HepG2 (cell line): ENCODE measurements at regions not wholly inside any gene's neighbourhood (a gene's known extent, or its start where the extent isn't known, plus 50 kb on each side); places are given as distances from the start of the nearest gene placed in this dataset.

Experiments
- ATAC-seq: fragments of 200-7000 bp; cut with Tn5 transposase; 3 replicates; pipeline ENCODE4 v1.9.1; 2020; ENCODE audit warnings: mild to moderate bottlenecking, moderate library complexity
- BruUV-seq: library from RNA; stranded (reverse); fragments of 400-500 nt; replicated peaks from 2 replicates; lab custom pipeline; 2021; lab: Mats Ljungman, UMichigan
- CTCF ChIA-PET: fragments of 300-600 bp; formaldehyde crosslinking; extraction: SDS; loops from one replicate; lab custom pipeline; 2021; ENCODE audit warnings: low total read pairs, inconsistent platforms, low intra/inter-chr PET ratio; lab: Yijun Ruan, JAX
- POLR2A ChIA-PET: fragments of 350-600 bp; sonication (Branson Sonifier 250); formaldehyde crosslinking; loops from one replicate; lab custom pipeline; 2020; ENCODE audit warnings: antibody characterized with exemption, inconsistent platforms; lab: Yijun Ruan, JAX
- DNase-seq: peaks from one replicate; pipeline ENCODE4 v3.0.0-alpha.2; 2015; ENCODE audit warnings: low spot score
- FAIRE-seq: peaks from 3 replicates; lab custom pipeline; 2011; peaks lifted over from hg19 to GRCh38; lab: Jason Lieb, UNC
- H2AFZ ChIP-seq: one replicate; pipeline ENCODE4 v1.6.1; 2011; ENCODE audit warnings: low read length, inconsistent platforms
- H3K27ac ChIP-seq: fragments of 300-600 bp; 3 replicates; pipeline ENCODE4 v1.8.0; 2011; ENCODE audit warnings: mixed run types, mild to moderate bottlenecking, mixed read lengths, low read length, inconsistent platforms; ENCODE audit not compliant: insufficient read depth; ENCODE audit errors: extremely low read length
- H3K27me3 ChIP-seq, 2 experiments: fragments of 200-600 bp in 1 of 2; 2 replicates in 1 of 2; 3 replicates in 1 of 2; pipeline versions ENCODE4 v1.6.0 to v1.8.0; 2011; ENCODE audit warnings: low read length in 2 of 2, mild to moderate bottlenecking in 2 of 2, moderate library complexity in 2 of 2, inconsistent platforms in 1 of 2; ENCODE audit not compliant: insufficient read depth in 2 of 2, control insufficient read depth in 1 of 2
- H3K36me3 ChIP-seq, 2 experiments: fragments of 200-600 bp in 1 of 2; replicated peaks in 1 of 2; 2 replicates in 1 of 2; 3 replicates in 1 of 2; pipeline versions ENCODE4 v1.5.1 to v1.8.0; 2011; ENCODE audit warnings: low read length in 2 of 2, inconsistent platforms in 1 of 2; ENCODE audit not compliant: insufficient read depth in 2 of 2, control insufficient read depth in 1 of 2
- H3K4me1 ChIP-seq: 2 replicates; pipeline ENCODE4 v1.5.1; 2012; ENCODE audit warnings: low read length, inconsistent platforms; ENCODE audit not compliant: insufficient read depth
- H3K4me2 ChIP-seq: 2 replicates; pipeline ENCODE4 v1.6.0; 2011; ENCODE audit warnings: low read depth, low read length, inconsistent platforms
- H3K4me3 ChIP-seq, 3 experiments: fragments of 200-600 bp in 1 of 3; sonication (generic), shearing (Covaris generic) in 1 of 3; replicated peaks in 1 of 3; 2 replicates each; pipeline ENCODE4 v1.5.1; 2011 to 2016; ENCODE audit warnings: low read length in 3 of 3, inconsistent platforms in 2 of 3, low read depth in 2 of 3, mild to moderate bottlenecking in 2 of 3, control low read depth in 1 of 3, mixed read lengths in 1 of 3; ENCODE audit not compliant: insufficient read depth in 1 of 3
- H3K79me2 ChIP-seq: one replicate; pipeline ENCODE4 v1.6.1; 2011; ENCODE audit warnings: low read length, inconsistent platforms; ENCODE audit not compliant: insufficient read depth
- H3K9ac ChIP-seq: 2 replicates; pipeline ENCODE4 v1.6.0; 2011; ENCODE audit warnings: mild to moderate bottlenecking, low read depth, low read length, inconsistent platforms; ENCODE audit not compliant: insufficient read depth
- H3K9me3 ChIP-seq: 2 replicates; pipeline ENCODE4 v1.5.1; 2012; ENCODE audit warnings: mild to moderate bottlenecking, low read length
- H4K20me1 ChIP-seq: 2 replicates; pipeline ENCODE4 v1.6.0; 2011; ENCODE audit warnings: inconsistent platforms, mild to moderate bottlenecking, low read length, moderate library complexity; ENCODE audit not compliant: insufficient read depth
- CENPX ChIP-seq: sonication (generic); formaldehyde crosslinking; IDR thresholded peaks from 2 replicates; pipeline ENCODE4 v1.9.0; 2021; ENCODE audit warnings: mild to moderate bottlenecking, missing genetic modification reagents, moderate library complexity
- KLF9 ChIP-seq: IDR thresholded peaks from 2 replicates; pipeline ENCODE4 v1.6.1; 2016; ENCODE audit warnings: low read depth
- MAFF ChIP-seq: IDR thresholded peaks from 2 replicates; pipeline ENCODE4 v1.6.1; 2011; ENCODE audit warnings: low read depth, low read length, improper control_type of control experiment
- MAFK ChIP-seq, 2 experiments: IDR thresholded peaks in 1 of 2; conservative IDR thresholded peaks in 1 of 2; 2 replicates each; pipeline ENCODE4 v1.6.1; 2011; ENCODE audit warnings: improper control_type of control experiment in 2 of 2, low read length in 2 of 2
- MED8 ChIP-seq: sonication (generic); formaldehyde crosslinking; IDR thresholded peaks from 2 replicates; pipeline ENCODE4 v1.8.1; 2023; ENCODE audit warnings: mild to moderate bottlenecking, missing genetic modification reagents; ENCODE audit not compliant: insufficient replicate concordance
- SAFB2 ChIP-seq: sonication (generic); formaldehyde crosslinking; IDR thresholded peaks from 2 replicates; pipeline ENCODE4 v1.5.1; 2020; ENCODE audit warnings: missing genetic modification reagents, low read depth, mild to moderate bottlenecking, borderline replicate concordance
- TBL1XR1 ChIP-seq: fragments of 150-350 bp; IDR thresholded peaks from 2 replicates; pipeline ENCODE4 v1.6.1; 2014; ENCODE audit warnings: borderline replicate concordance, low read length; ENCODE audit not compliant: partially characterized antibody
- WGBS: methylation state at CpG from one replicate; pipeline ENCODE4 v1.1.6; 2017; ENCODE audit warnings: low lambda C conversion rate; 5-methylcytosine and 5-hydroxymethylcytosine counted together
- in situ Hi-C: cut with HindIII; loops from 2 replicates; pipeline ENCODE4 v1.10.0; 2017; ENCODE audit warnings: low pct_unique_long_range_greater_than_20kb; ENCODE audit not compliant: extremely low pct_ligation_motif_present
- intact Hi-C: fragments of 100-400 bp; cut with micrococcal nuclease; formaldehyde crosslinking; loops from one replicate; pipeline ENCODE4 v1.10.0; 2022; ENCODE audit not compliant: unreplicated experiment
- TF ChIP-seq, protein P1 (sequence below): sonication (generic); formaldehyde crosslinking; IDR thresholded peaks from 2 replicates; pipeline ENCODE4 v1.4.0; 2020; ENCODE audit warnings: missing genetic modification reagents, mild to moderate bottlenecking, borderline replicate concordance

DNA sequence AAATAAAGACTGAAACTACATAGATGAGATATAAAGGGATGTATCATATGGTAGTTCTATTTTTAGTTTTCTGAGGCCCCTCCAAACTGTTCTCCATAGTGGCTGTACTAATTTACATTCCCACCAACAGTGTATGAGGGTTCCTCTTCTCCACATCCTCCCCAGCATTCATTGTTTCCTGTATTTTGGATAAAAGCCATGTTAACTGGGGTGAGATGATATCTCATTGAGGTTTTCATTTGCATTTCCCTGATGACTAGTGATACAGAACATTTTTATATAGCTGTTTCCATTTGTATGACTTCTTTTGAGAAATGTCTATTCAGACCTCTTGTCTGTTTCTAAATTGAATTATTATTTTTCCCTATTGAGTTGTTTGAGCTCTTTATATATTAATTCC, 229.3 kb downstream of the RFPL4B start (continued):
- TF ChIP-seq SAFB2 (CRISPR knock-in tag), result no peak
- TF ChIP-seq MED8 (CRISPR knock-in tag), result no peak

DNA sequence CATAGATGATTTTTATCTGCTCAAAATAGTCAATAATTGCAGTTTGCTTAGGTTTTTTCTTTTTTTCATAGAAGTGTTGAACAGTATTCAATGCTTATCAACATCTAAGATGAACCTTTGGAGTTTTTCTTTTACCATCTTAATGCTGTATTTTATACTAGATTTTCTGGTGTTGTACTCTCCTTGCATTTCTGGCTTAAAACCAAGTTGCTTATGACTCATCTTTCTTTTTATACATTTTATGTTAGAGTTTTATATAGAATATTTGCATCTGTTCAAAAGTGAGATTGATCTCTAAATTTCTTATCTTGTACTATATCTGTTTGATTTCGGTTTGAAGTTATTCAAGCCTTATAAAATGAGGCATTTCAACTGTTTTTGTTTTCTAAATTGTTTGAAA, 232.5 kb downstream of the RFPL4B start:
- ChIA-PET POLR2A (no interaction called here), CTCF (no interaction called here)
- Histone ChIP-seq H3K4me3 (no peak overlapping the region), H3K36me3 (no peaks in the 10 kb centered on the region), H2AFZ (no peak overlapping the region), H3K4me1 (no peaks in the 10 kb centered on the region), H3K4me2 (no peak overlapping the region), H3K79me2 (no peaks in the 10 kb centered on the region), H4K20me1 (no peaks in the 10 kb centered on the region), H3K27me3 (no peaks in the 10 kb centered on the region), H3K27ac (no peak overlapping the region), H3K9ac (no peak overlapping the region), H3K9me3 (no peaks in the 10 kb centered on the region)
- intact Hi-C loops (no loop called here), in situ Hi-C loops (no loop called here)
- DNase-seq (no peak), ATAC-seq (no peak), FAIRE-seq (no peak)
- TF ChIP-seq CENPX (no peak), TBL1XR1 (no peak)
- no TSS peak for BruUV-seq
- 0% methylated on average over 1 of the region's 1 CpG for WGBS

DNA sequence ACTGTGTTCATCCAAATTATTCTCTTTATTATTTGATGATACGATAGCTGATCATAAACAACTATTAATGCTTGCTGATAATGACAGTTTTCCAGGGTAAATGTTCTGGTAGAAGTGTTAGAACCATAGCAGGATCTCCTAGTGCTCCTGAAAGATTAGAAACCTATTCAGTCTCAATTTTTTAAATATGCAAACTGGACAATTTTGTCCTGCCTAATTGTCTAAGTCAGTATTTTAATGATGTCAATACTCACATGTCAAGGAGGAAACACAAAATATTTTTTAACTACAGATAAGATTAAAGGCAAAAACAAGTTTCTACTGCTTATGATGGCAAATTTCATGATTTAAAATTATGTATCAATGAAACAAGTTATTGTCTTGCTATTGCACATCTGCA, 233.9 kb downstream of the RFPL4B start:
- no peak overlapping the region for H3K9ac ChIP-seq
- ATAC-seq, result no peak
- WGBS, result 0% methylated on average over 1 of the region's 1 CpG

More for the DNA sequence above, 233.9 kb downstream of the RFPL4B start:
- in situ Hi-C loops, result no loop called here
- H4K20me1 ChIP-seq, result no peaks in the 10 kb centered on the region
- intact Hi-C loops, result no loop called here
- CTCF ChIA-PET, result no interaction called here
- DNase-seq (no peak), FAIRE-seq (no peak)
- 0 out of 2 replicates have a peak, but pooled peaks cover 6% of the 10 kb centered on the region for H3K9me3 ChIP-seq
- POLR2A ChIA-PET, result no interaction called here
- H3K4me1 ChIP-seq, result no peaks in the 10 kb centered on the region
- no peaks in the 10 kb centered on the region for H3K27me3 ChIP-seq
- H3K36me3 ChIP-seq, result no peaks in the 10 kb centered on the region
- no peak overlapping the region for H2AFZ ChIP-seq
- no TSS peak for BruUV-seq
- H3K4me2 ChIP-seq, result no peak overlapping the region
- TF ChIP-seq MAFK (conservative IDR thresholded peaks at IDR 0.05 in 1 of 2, IDR thresholded peaks at IDR 0.05 in 1 of 2; ENCODE audit: low read length in 2 of 2) (peak in 1 of 2 experiments; percentile 66; a peak in 2 of 4 replicates), MAFF (peak; percentile 51), KLF9 (no peak)
- TF ChIP-seq, protein P1, sequence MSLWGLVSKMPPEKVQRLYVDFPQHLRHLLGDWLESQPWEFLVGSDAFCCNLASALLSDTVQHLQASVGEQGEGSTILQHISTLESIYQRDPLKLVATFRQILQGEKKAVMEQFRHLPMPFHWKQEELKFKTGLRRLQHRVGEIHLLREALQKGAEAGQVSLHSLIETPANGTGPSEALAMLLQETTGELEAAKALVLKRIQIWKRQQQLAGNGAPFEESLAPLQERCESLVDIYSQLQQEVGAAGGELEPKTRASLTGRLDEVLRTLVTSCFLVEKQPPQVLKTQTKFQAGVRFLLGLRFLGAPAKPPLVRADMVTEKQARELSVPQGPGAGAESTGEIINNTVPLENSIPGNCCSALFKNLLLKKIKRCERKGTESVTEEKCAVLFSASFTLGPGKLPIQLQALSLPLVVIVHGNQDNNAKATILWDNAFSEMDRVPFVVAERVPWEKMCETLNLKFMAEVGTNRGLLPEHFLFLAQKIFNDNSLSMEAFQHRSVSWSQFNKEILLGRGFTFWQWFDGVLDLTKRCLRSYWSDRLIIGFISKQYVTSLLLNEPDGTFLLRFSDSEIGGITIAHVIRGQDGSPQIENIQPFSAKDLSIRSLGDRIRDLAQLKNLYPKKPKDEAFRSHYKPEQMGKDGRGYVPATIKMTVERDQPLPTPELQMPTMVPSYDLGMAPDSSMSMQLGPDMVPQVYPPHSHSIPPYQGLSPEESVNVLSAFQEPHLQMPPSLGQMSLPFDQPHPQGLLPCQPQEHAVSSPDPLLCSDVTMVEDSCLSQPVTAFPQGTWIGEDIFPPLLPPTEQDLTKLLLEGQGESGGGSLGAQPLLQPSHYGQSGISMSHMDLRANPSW, result no peak
- H3K79me2 ChIP-seq, result no peaks in the 10 kb centered on the region
- no peak overlapping the region for H3K4me3 ChIP-seq
- H3K27ac ChIP-seq, result no peak overlapping the region
